A673 (cell line): ENCODE measurements at regions not wholly inside any gene's neighbourhood (a gene's known extent, or its start where the extent isn't known, plus 50 kb on each side); places are given as distances from the start of the nearest gene placed in this dataset.

Experiments
- BruUV-seq: library from RNA; stranded (reverse); fragments of 400-500 nt; replicated peaks from 2 replicates; lab custom pipeline; 2021; lab: Mats Ljungman, UMichigan
- CTCF ChIA-PET: fragments of 300-600 bp; sonication (Branson Sonifier 250); formaldehyde crosslinking; loops from one replicate; lab custom pipeline; 2022; ENCODE audit warnings: antibody characterized with exemption; lab: Charles Lee
- POLR2A ChIA-PET: fragments of 300-600 bp; sonication (Branson Sonifier 250); formaldehyde crosslinking; loops from one replicate; lab custom pipeline; 2022; ENCODE audit warnings: antibody characterized with exemption; ENCODE audit not compliant: low non-redundant PET; lab: Charles Lee
- DNase-seq: peaks from one replicate; pipeline ENCODE4 v3.0.0-alpha.2; 2015; ENCODE audit warnings: low spot score
- H3K27ac ChIP-seq: fragments of 200-600 bp; sonication (generic); 2 replicates; pipeline ENCODE4 v1.5.1; 2016; ENCODE audit warnings: mixed run types, low read depth, mild to moderate bottlenecking, mixed read lengths, antibody characterized with exemption, low read length; ENCODE audit not compliant: poor library complexity, severe bottlenecking
- H3K27me3 ChIP-seq: fragments of 200-600 bp; sonication (generic); replicated peaks from 2 replicates; pipeline ENCODE4 v1.6.1; 2017; ENCODE audit warnings: mixed run types, low read depth, mild to moderate bottlenecking, mixed read lengths, antibody characterized with exemption, low read length; ENCODE audit not compliant: insufficient read depth, poor library complexity
- H3K36me3 ChIP-seq: fragments of 200-600 bp; sonication (generic); 2 replicates; pipeline ENCODE4 v1.6.1; 2016; ENCODE audit warnings: mixed run types, mild to moderate bottlenecking, mixed read lengths, antibody characterized with exemption, low read length; ENCODE audit not compliant: insufficient read depth, poor library complexity, severe bottlenecking
- H3K4me1 ChIP-seq: fragments of 200-600 bp; sonication (generic); 2 replicates; pipeline ENCODE4 v1.6.1; 2017; ENCODE audit warnings: mixed run types, mild to moderate bottlenecking, mixed read lengths, antibody characterized with exemption, low read length; ENCODE audit not compliant: insufficient read depth, poor library complexity, severe bottlenecking
- H3K4me3 ChIP-seq: fragments of 200-600 bp; sonication (generic); 2 replicates; pipeline ENCODE4 v1.5.1; 2016; ENCODE audit warnings: low read depth, mixed run types, mild to moderate bottlenecking, mixed read lengths, low read length; ENCODE audit not compliant: poor library complexity, severe bottlenecking
- H3K9me3 ChIP-seq: fragments of 200-600 bp; sonication (generic); 2 replicates; pipeline ENCODE4 v1.6.1; 2016; ENCODE audit warnings: mixed run types, low read depth, mild to moderate bottlenecking, mixed read lengths, antibody characterized with exemption, low read length; ENCODE audit not compliant: poor library complexity, severe bottlenecking
- CTCF ChIP-seq: fragments of 300-800, 200-600 bp; sonication (generic); conservative IDR thresholded peaks from 2 replicates; pipeline ENCODE4 v1.5.1; 2017; ENCODE audit warnings: low read depth, mild to moderate bottlenecking, antibody characterized with exemption, low read length, moderate library complexity, mixed read lengths
- EZH2 ChIP-seq: fragments of 200-600 bp; sonication (generic); IDR thresholded peaks from 2 replicates; pipeline ENCODE4 v1.6.1; 2017; ENCODE audit warnings: borderline replicate concordance, low read depth, mild to moderate bottlenecking, mixed read lengths, antibody characterized with exemption, low read length; ENCODE audit not compliant: poor library complexity, severe bottlenecking
- intact Hi-C: fragments of 100-400 bp; cut with micrococcal nuclease; formaldehyde crosslinking; loops from one replicate; pipeline ENCODE4 v1.10.0; 2022; ENCODE audit not compliant: unreplicated experiment

- H3K4me3 ChIP-seq: peak overlapping the region; percentile 63
- intact Hi-C loops: no loop called here
- peaks cover 71% of the 10 kb centered on the region for H3K4me1 ChIP-seq
- ChIA-PET CTCF (interaction anchor here (1.1 kb wide), 1 partner anchor 17 kb away, joined by 15 read pairs; no protein-coding TSS in a partner anchor), POLR2A (interaction anchor here (0.5 to 0.8 kb wide), 2 partner anchors 44 to 68 kb away, joined by 6 to 18 read pairs; no protein-coding TSS in a partner anchor)
- TF ChIP-seq CTCF: no peak
- TF ChIP-seq EZH2: no peak
- no peaks in the 10 kb centered on the region for H3K36me3 ChIP-seq
- H3K27ac ChIP-seq: peak overlapping the region; percentile 98
- no peaks in the 10 kb centered on the region for H3K9me3 ChIP-seq
- H3K27me3 ChIP-seq: no peaks in the 10 kb centered on the region
- peak; percentile 70 for DNase-seq
- BruUV-seq: no TSS peak
Measured at GRCh38 chr14:21725250-21725649, 51.6 kb upstream of the OR4E1 start.

DNA sequence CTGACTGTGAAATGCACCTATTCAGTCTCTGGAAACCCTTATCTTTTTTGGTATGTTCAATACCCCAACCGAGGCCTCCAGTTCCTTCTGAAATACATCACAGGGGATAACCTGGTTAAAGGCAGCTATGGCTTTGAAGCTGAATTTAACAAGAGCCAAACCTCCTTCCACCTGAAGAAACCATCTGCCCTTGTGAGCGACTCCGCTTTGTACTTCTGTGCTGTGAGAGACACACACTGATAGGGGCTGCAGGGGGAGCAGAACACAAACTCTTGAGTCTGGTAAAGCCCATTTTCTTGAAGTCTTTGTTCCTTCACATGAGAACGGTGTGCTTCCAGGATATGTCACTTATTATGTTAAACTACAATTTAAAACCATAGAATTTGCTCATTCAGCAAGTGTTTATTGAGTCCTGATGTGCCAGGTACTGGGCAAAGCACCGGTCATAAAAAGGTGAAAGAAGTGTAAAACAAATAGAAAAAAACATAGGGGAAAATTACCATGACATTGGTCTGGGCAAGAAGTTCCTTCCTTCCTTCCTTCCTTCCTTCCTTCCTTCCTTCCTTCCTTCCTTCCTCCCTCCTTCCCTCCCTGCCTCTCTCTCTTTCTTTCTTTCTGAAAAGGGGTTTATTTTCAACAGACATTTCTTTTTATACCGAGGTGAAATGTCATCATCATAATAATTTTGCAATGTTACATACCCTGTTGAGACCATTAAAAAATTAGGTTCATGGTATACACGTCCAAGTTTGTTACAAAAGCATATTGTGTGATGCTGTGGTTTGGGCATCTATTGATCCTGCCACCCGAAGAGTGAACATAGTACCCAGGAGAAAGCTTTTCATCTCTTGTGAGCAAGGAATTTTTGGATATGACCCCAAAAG is 50.7 kb upstream of the OR4E1 start:
- no peaks in the 10 kb centered on the region for H3K27me3 ChIP-seq
- H3K4me3 ChIP-seq: peak overlapping the region; percentile 63
- POLR2A ChIA-PET: interaction anchor here (0.5 to 1.4 kb wide), 3 partner anchors 45 to 67 kb away, joined by 6 to 18 read pairs (median 18); no protein-coding TSS in a partner anchor
- BruUV-seq: no TSS peak
- H3K4me1 ChIP-seq: peaks cover 72% of the 10 kb centered on the region
- peak; percentile 84 for DNase-seq
- CTCF ChIA-PET: interaction anchor here (0.6 to 1.6 kb wide), 16 partner anchors 10 to 575 kb away, joined by 3 to 15 read pairs (median 4); no protein-coding TSS in a partner anchor
- intact Hi-C loops: loop anchor here (1.0 to 5.0 kb wide), 3 partner anchors 67 to 693 kb away; no protein-coding TSS in a partner anchor
- peak overlapping the region; percentile 98 for H3K27ac ChIP-seq
- TF ChIP-seq EZH2 (no peak), CTCF (no peak)
- H3K36me3 ChIP-seq: no peaks in the 10 kb centered on the region
- H3K9me3 ChIP-seq: no peaks in the 10 kb centered on the region

DNA sequence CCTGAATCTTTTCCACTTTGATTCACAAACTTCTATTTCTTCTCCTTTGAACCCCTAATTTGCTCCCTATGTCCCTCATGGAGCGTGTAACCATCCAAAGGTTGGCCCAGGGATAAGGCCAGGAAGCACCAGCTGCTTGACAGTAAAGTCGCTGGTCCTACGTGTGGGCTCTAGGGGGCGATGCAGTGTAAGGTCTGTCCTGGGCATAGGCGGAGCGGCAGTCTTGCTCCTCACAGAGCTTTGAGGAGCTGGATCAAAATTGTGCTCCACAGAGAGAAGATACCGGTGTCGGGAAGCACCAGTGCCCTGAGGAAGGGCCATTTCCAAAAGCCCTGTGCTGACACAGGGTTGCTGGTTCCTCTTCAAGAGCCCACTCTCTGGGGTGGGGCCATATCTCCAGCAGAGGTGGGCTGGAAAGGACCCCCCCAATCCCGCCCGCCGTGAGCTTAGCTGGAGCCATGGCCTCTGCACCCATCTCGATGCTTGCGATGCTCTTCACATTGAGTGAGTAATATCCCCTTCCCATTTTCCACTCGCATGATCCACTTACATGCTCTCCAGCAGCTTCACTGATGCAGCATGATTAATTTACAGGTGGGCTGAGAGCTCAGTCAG is 49.9 kb upstream of the OR4E1 start:
- intact Hi-C loops: loop anchor here (1.0 to 5.0 kb wide), 3 partner anchors 66 to 694 kb away; no protein-coding TSS in a partner anchor
- no peaks in the 10 kb centered on the region for H3K9me3 ChIP-seq
- BruUV-seq: no TSS peak
- H3K36me3 ChIP-seq: no peaks in the 10 kb centered on the region
- peaks cover 64% of the 10 kb centered on the region for H3K4me1 ChIP-seq
- H3K4me3 ChIP-seq: peak overlapping the region; percentile 63
- H3K27me3 ChIP-seq: no peaks in the 10 kb centered on the region
- ChIA-PET POLR2A (interaction anchor here (0.7 to 1.4 kb wide), 2 partner anchors 66 to 83 kb away, joined by 3 to 18 read pairs; no protein-coding TSS in a partner anchor), CTCF (interaction anchor here (0.6 to 1.6 kb wide), 18 partner anchors 10 to 574 kb away, joined by 3 to 13 read pairs (median 4); no protein-coding TSS in a partner anchor)
- peak; percentile 95 for TF ChIP-seq CTCF
- no peak for TF ChIP-seq EZH2
- peak; percentile 97 for DNase-seq
- peak overlapping the region; percentile 98 for H3K27ac ChIP-seq
